B cell (primary cell): ENCODE measurements at regions not wholly inside any gene's neighbourhood (a gene's known extent, or its start where the extent isn't known, plus 50 kb on each side); places are given as distances from the start of the nearest gene placed in this dataset.

Experiments
- ATAC-seq: fragments of 200-7000 bp; cut with Tn5 transposase; one replicate; pipeline ENCODE4 v1.10.0; 2021; ENCODE audit warnings: low read depth, mild to moderate bottlenecking, moderate number of reproducible peaks, moderate library complexity
- CTCF ChIA-PET: fragments of 350-600 bp; sonication (Branson Sonifier 250); formaldehyde crosslinking; loops from one replicate; lab custom pipeline; 2021; ENCODE audit warnings: antibody characterized with exemption, inconsistent platforms; lab: Charles Lee
- POLR2A ChIA-PET: fragments of 350-600 bp; sonication (Branson Sonifier 250); formaldehyde crosslinking; loops from one replicate; lab custom pipeline; 2021; ENCODE audit warnings: antibody characterized with exemption; lab: Charles Lee
- DNase-seq: peaks from one replicate; pipeline ENCODE4 v3.0.0; 2013
- H2AFZ ChIP-seq: 2 replicates; pipeline ENCODE4 v1.6.1; 2012; ENCODE audit warnings: mild to moderate bottlenecking, low read depth, low read length; ENCODE audit not compliant: insufficient read depth, poor library complexity, severe bottlenecking
- H3K27ac ChIP-seq, 2 donors: 1 replicate in 1 of 2; 2 replicates in 1 of 2; pipeline ENCODE4 v1.5.1; 2012 to 2013; ENCODE audit warnings: low read length in 2 of 2, mild to moderate bottlenecking in 2 of 2, moderate library complexity in 1 of 2
- H3K27me3 ChIP-seq, 4 experiments: fragments of 200-600 bp in 1 of 4; sonication (generic) in 1 of 4; replicated peaks in 1 of 4; 1 replicate in 2 of 4; 2 replicates in 2 of 4; pipeline versions ENCODE4 v1.6.1 to v1.7.0; 2013 to 2016; ENCODE audit warnings: low read length in 3 of 4, mild to moderate bottlenecking in 2 of 4, mixed read lengths in 1 of 4, moderate library complexity in 1 of 4; ENCODE audit not compliant: insufficient read depth in 4 of 4, control insufficient read depth in 3 of 4; ENCODE audit errors: control extremely low read depth in 1 of 4
- H3K36me3 ChIP-seq, 2 experiments: replicated peaks in 1 of 2; 1 replicate in 1 of 2; 2 replicates in 1 of 2; pipeline versions ENCODE4 v1.6.1 to v1.7.1; 2013; ENCODE audit warnings: low read length in 1 of 2; ENCODE audit not compliant: insufficient read depth in 2 of 2, control insufficient read depth in 1 of 2; ENCODE audit errors: control extremely low read depth in 1 of 2, extremely low read depth in 1 of 2
- H3K4me1 ChIP-seq, 2 donors: fragments of 200-600 bp in 1 of 2; sonication (generic) in 1 of 2; 1 replicate in 1 of 2; 2 replicates in 1 of 2; pipeline versions ENCODE4 v1.5.1 to v1.6.1; 2013 to 2017; ENCODE audit warnings: low read length in 2 of 2; ENCODE audit not compliant: control insufficient read depth in 2 of 2, insufficient read depth in 2 of 2
- H3K4me2 ChIP-seq: replicated peaks from 2 replicates; pipeline ENCODE3; 2012; ENCODE audit warnings: mild to moderate bottlenecking, low read depth, low read length; ENCODE audit not compliant: poor library complexity, severe bottlenecking
- H3K4me3 ChIP-seq, 5 experiments: fragments of 200-600 bp in 1 of 5; sonication (generic) in 1 of 5; 1 replicate in 3 of 5; 2 replicates in 2 of 5; pipeline versions ENCODE4 v1.5.1 to v1.7.0; 2011 to 2016; ENCODE audit warnings: low read length in 4 of 5, mild to moderate bottlenecking in 4 of 5, low read depth in 2 of 5, control low read depth in 1 of 5, moderate library complexity in 1 of 5; ENCODE audit not compliant: insufficient read depth in 1 of 5; ENCODE audit errors: control extremely low read depth in 1 of 5, extremely low read depth in 1 of 5
- H3K79me2 ChIP-seq: fragments of 200-600 bp; sonication (generic); one replicate; pipeline ENCODE4 v1.6.0; 2016; ENCODE audit warnings: low read length; ENCODE audit not compliant: control insufficient read depth, insufficient read depth
- H3K9ac ChIP-seq: fragments of 200-600 bp; sonication (generic); 2 replicates; pipeline ENCODE4 v1.6.1; 2017; ENCODE audit warnings: mild to moderate bottlenecking, low read length, moderate library complexity
- H3K9me3 ChIP-seq, 3 donors: one replicate each; pipeline versions ENCODE4 v1.6.1 to v1.7.1; 2013; ENCODE audit warnings: low read length in 2 of 3; ENCODE audit not compliant: control insufficient read depth in 2 of 3, insufficient read depth in 1 of 3; ENCODE audit errors: control extremely low read depth in 1 of 3
- H4K20me1 ChIP-seq: 2 replicates; pipeline ENCODE4 v1.6.0; 2012; ENCODE audit warnings: mild to moderate bottlenecking, low read length; ENCODE audit not compliant: insufficient read depth, control insufficient read depth, poor library complexity, severe bottlenecking
- H3K27ac Mint-ChIP-seq: one replicate; pipeline ENCODE4 v1.8.0; 2021; ENCODE audit warnings: mixed read lengths
- H3K27me3 Mint-ChIP-seq: one replicate; pipeline ENCODE4 v1.8.0; 2021; ENCODE audit warnings: mixed read lengths
- H3K4me1 Mint-ChIP-seq: one replicate; pipeline ENCODE4 v1.8.0; 2021; ENCODE audit warnings: mixed read lengths
- H3K4me3 Mint-ChIP-seq: one replicate; pipeline ENCODE4 v1.8.0; 2021; ENCODE audit warnings: mixed read lengths
- H3K9me3 Mint-ChIP-seq: one replicate; pipeline ENCODE4 v1.8.0; 2022; ENCODE audit warnings: mixed read lengths; ENCODE audit not compliant: insufficient read depth
- CTCF ChIP-seq: fragments of 200-600 bp; IDR thresholded peaks from one replicate; pipeline ENCODE4 v1.8.0; 2022; ENCODE audit warnings: antibody characterized with exemption, mild to moderate bottlenecking
- EZH2 ChIP-seq: IDR thresholded peaks from 2 replicates; pipeline ENCODE4 v1.6.1; 2012; ENCODE audit warnings: borderline replicate concordance, low read depth, mild to moderate bottlenecking, moderate library complexity, low read length; ENCODE audit not compliant: insufficient read depth, poor library complexity, severe bottlenecking
- WGBS: methylation state at CpG from one replicate; pipeline ENCODE4 v1.1.5; 2013; ENCODE audit warnings: missing lambda C conversion rate; ENCODE audit not compliant: insufficient coverage; 5-methylcytosine and 5-hydroxymethylcytosine counted together
- intact Hi-C: fragments of 100-400 bp; cut with micrococcal nuclease; formaldehyde crosslinking; loops from one replicate; pipeline ENCODE4 v1.10.0; 2022

GRCh38 chr5:159548517-159548916 lies 218.2 kb upstream of the IL12B start:
- H3K36me3 ChIP-seq: no peaks in the 10 kb centered on the region
- Mint-ChIP-seq H3K9me3 (peaks cover 5% of the 10 kb centered on the region), H3K27me3 (no peaks in the 10 kb centered on the region), H3K4me3 (no peak overlapping the region), H3K4me1 (no peaks in the 10 kb centered on the region), H3K27ac (no peak overlapping the region)
- DNase-seq: no peak
- no peak overlapping the region for H3K9ac ChIP-seq
- TF ChIP-seq CTCF: no peak
- TF ChIP-seq EZH2: no peak
- no peak overlapping the region for H3K27ac ChIP-seq
- intact Hi-C loops: no loop called here
- CTCF ChIA-PET: no interaction called here
- H3K4me2 ChIP-seq: no peak overlapping the region
- H3K9me3 ChIP-seq: peaks cover 0 to 5% (median 0%) of the 10 kb centered on the region in 3 donors
- no peak for ATAC-seq
- H4K20me1 ChIP-seq: no peaks in the 10 kb centered on the region
- no peak overlapping the region for H2AFZ ChIP-seq
- POLR2A ChIA-PET: no interaction called here
- H3K27me3 ChIP-seq: no peaks in the 10 kb centered on the region
- no peak overlapping the region for H3K4me3 ChIP-seq
- H3K4me1 ChIP-seq: no peaks in the 10 kb centered on the region
- 100% methylated on average over 1 of the region's 3 CpGs for WGBS
- H3K79me2 ChIP-seq: no peaks in the 10 kb centered on the region

DNA sequence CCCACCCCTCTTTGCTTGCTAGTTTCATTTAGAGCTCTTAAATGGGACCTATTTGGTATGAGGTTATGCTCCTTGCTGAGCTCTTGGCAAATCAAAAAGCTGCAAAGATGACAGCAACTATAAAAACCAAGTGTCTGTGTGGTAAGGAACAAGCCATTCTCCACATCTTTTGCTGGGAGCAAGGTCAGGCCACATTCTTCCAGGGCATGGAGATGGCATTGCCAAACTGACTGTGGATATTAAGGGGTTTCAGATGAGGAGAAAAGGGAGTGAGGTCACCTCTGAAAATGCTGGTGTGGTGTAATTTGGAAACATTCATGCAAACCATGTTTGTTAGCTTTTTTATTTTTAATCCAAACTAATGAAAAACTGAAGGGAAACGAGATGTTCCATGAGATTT lies 218.8 kb upstream of the IL12B start:
- ChIA-PET CTCF (interaction anchor here (0.6 kb wide), 1 partner anchor 13 kb away, joined by 3 read pairs; no protein-coding TSS in a partner anchor), POLR2A (no interaction called here)
- Histone ChIP-seq H4K20me1 (no peaks in the 10 kb centered on the region), H3K27ac (no peak overlapping the region), H2AFZ (no peak overlapping the region), H3K4me1 (no peaks in the 10 kb centered on the region), H3K4me2 (no peak overlapping the region), H3K27me3 (no peaks in the 10 kb centered on the region), H3K9me3 (peaks cover 0 to 5% (median 0%) of the 10 kb centered on the region in 3 donors), H3K79me2 (no peaks in the 10 kb centered on the region), H3K36me3 (no peaks in the 10 kb centered on the region), H3K4me3 (no peak overlapping the region), H3K9ac (no peak overlapping the region)
- intact Hi-C loops: no loop called here
- Mint-ChIP-seq H3K27me3 (no peaks in the 10 kb centered on the region), H3K4me1 (no peaks in the 10 kb centered on the region), H3K9me3 (peaks cover 5% of the 10 kb centered on the region), H3K4me3 (no peak overlapping the region), H3K27ac (no peak overlapping the region)
- TF ChIP-seq CTCF (no peak), EZH2 (no peak)
- ATAC-seq: no peak
- WGBS: no CpG with 5 or more reads among the region's 1 CpG
- DNase-seq: no peak
